Activated CD8-positive, alpha-beta memory T cell treated with anti-CD3 and anti-CD28 coated beads, Interleukin-2, amount 50 U/mL, for 24 hours (primary cell): ENCODE measurements at regions not wholly inside any gene's neighbourhood (a gene's known extent, or its start where the extent isn't known, plus 50 kb on each side); places are given as distances from the start of the nearest gene placed in this dataset.

Source experiments
- DNase-seq: peaks from one replicate; pipeline ENCODE4 v3.0.0-alpha.2; 2020; ENCODE audit errors: extremely low read depth

DNA sequence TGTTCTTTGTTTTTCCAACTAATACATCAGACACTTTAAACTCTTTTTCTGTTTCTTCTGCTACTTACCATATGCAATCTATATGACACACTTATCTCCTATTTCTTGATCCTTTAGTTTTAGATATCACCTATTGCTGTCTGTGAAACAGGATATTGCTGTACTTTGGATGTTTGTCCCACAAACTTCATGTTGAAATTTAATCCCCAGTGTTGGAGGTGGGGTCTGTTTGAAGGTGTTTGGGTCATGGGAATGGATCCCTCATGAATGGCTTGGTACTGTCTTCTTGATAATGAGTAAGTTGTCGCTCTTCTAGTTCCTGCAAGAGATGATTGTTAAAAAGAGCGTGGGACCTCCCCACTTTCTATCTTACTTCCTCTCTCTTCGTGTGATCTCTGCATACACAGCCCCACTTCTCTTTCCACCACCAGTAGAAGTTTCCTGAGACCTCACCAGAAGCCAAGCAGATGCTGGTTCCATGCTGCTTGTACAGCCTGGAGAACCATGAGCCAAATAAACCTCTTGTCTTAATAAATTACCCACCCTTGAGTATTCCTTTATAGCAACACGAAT lies 244.2 kb downstream of the NHLRC3 start:
- DNase-seq = no peak

- DNase-seq = no peak
These were observed 244.8 kb downstream of the NHLRC3 start for GRCh38 chr13:39283072-39283471.

DNA sequence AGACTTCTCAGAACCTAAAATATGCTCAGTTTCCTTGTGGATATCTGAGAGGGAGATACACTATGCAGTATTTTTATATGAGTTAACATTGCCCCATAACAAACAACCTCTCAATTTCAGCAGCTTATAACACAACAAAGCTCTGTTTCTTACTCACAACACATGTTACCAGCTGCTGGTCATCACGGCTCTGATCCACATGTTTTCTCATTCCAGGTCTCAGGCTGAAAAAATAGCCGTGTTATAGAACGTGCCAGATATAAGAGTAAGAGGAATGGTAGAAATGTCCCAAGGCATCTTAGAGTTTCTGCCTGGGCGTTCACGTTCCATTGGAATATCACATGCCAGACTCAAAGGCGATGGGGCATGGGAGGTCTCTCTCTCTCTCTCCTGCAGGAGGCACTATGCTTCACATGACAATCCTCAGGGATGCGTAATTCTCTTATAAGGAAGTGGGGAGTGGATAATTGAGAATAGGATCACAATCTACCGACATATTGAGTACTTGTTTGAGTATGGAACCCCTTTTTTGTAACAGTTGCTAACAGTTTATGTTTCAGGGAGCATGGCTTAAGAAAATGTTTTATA lies 246.6 kb downstream of the NHLRC3 start:
- DNase-seq = no peak
